ENCODE measurements at regions not wholly inside any gene's neighbourhood (a gene's known extent, or its start where the extent isn't known, plus 50 kb on each side); places are given as distances from the start of the nearest gene placed in this dataset.

DNA sequence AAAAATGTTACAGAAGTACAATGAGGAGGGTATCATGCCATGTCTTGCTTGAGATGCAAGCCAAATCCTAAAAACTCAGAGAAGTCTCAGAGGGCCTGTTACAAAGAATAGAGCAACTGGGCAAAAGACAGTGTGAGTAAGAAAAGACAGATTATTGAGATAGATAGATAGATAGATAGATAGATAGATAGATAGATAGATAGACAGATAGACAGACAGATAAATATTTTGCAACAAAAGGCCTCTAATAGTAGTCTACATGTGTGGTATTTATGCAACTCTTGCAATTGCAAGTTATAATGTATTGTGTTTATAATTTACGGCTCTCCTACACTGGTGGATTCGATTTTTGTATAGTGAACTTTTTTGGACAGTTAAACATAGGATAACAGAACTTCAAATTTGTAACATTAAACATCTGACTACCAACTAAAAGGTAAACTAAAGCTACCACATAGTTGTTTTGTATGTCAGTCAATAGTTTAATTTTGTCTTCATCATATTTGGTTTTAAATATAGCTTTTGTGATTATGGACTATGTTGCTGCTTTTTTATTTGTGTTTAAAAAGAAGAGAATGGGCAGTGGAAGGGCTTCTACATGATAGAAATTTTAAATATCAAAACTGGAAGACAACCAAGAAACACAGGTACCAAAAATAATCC, 740.7 kb upstream of the LRRTM4 start:
- no peak for ATAC-seq
- H3K9me3 ChIP-seq: no peaks in the 10 kb centered on the region
- no peak for DNase-seq
- intact Hi-C loops (cut with DNase I; ENCODE audit: low total_unique reads): no loop called here
- H3K27ac ChIP-seq: no peak overlapping the region
- TF ChIP-seq CTCF (IDR thresholded peaks at IDR 0.05 in 4 of 5, conservative IDR thresholded peaks at IDR 0.05 in 1 of 5): no peak
- no peak for TF ChIP-seq POLR2A (IDR thresholded peaks at IDR 0.05)
- H3K4me1 ChIP-seq: no peaks in the 10 kb centered on the region
- H3K27me3 ChIP-seq: no peaks in the 10 kb centered on the region
- no peak overlapping the region for H3K4me3 ChIP-seq
- in situ Hi-C loops (cut with MboI; ENCODE audit: low sequenced_read_pairs in 4 of 4): no loop called here
- H3K36me3 ChIP-seq: no peaks in the 10 kb centered on the region

- no peak for ATAC-seq
- no peaks in the 10 kb centered on the region for H3K36me3 ChIP-seq
- TF ChIP-seq POLR2A (IDR thresholded peaks at IDR 0.05) (no peak), CTCF (IDR thresholded peaks at IDR 0.05 in 4 of 5, conservative IDR thresholded peaks at IDR 0.05 in 1 of 5) (no peak)
- no peaks in the 10 kb centered on the region for H3K9me3 ChIP-seq
- no peak for DNase-seq
- H3K4me3 ChIP-seq: no peak overlapping the region
- in situ Hi-C loops (cut with MboI; ENCODE audit: low sequenced_read_pairs in 4 of 4) (no loop called here), intact Hi-C loops (cut with DNase I; ENCODE audit: low total_unique reads) (no loop called here)
- H3K27me3 ChIP-seq: no peaks in the 10 kb centered on the region
- no peak overlapping the region for H3K27ac ChIP-seq
- no peaks in the 10 kb centered on the region for H3K4me1 ChIP-seq
Observed at GRCh38 chr2:78263571-78263970, 741.4 kb upstream of the LRRTM4 start.

- ATAC-seq (no peak), DNase-seq (no peak)
- in situ Hi-C loops (cut with MboI; ENCODE audit: low sequenced_read_pairs in 4 of 4) (no loop called here), intact Hi-C loops (cut with DNase I; ENCODE audit: low total_unique reads) (no loop called here)
- Histone ChIP-seq H3K4me1 (no peaks in the 10 kb centered on the region), H3K27ac (no peak overlapping the region), H3K4me3 (no peak overlapping the region), H3K36me3 (no peaks in the 10 kb centered on the region), H3K9me3 (no peaks in the 10 kb centered on the region), H3K27me3 (no peaks in the 10 kb centered on the region)
- TF ChIP-seq POLR2A (IDR thresholded peaks at IDR 0.05): no peak
Observed at GRCh38 chr2:78264130-78264529, 742.0 kb upstream of the LRRTM4 start.

- DNase-seq (no peak), ATAC-seq (no peak)
- TF ChIP-seq CTCF (IDR thresholded peaks at IDR 0.05 in 4 of 5, conservative IDR thresholded peaks at IDR 0.05 in 1 of 5): no peak
- no peak for TF ChIP-seq POLR2A (IDR thresholded peaks at IDR 0.05)
- H3K9me3 ChIP-seq: no peaks in the 10 kb centered on the region
- no peak overlapping the region for H3K27ac ChIP-seq
- no peaks in the 10 kb centered on the region for H3K27me3 ChIP-seq
- no peaks in the 10 kb centered on the region for H3K4me1 ChIP-seq
- intact Hi-C loops (cut with DNase I; ENCODE audit: low total_unique reads): no loop called here
- in situ Hi-C loops (cut with MboI; ENCODE audit: low sequenced_read_pairs in 4 of 4): no loop called here
- no peak overlapping the region for H3K4me3 ChIP-seq
- H3K36me3 ChIP-seq: no peaks in the 10 kb centered on the region
Observed at GRCh38 chr2:78281164-78281563, 744.3 kb upstream of the REG3G start.

- Histone ChIP-seq H3K27me3 (no peaks in the 10 kb centered on the region), H3K4me1 (no peaks in the 10 kb centered on the region), H3K27ac (no peak overlapping the region), H3K36me3 (no peaks in the 10 kb centered on the region), H3K9me3 (no peaks in the 10 kb centered on the region), H3K4me3 (no peak overlapping the region)
- DNase-seq: no peak
- intact Hi-C loops (cut with DNase I; ENCODE audit: low total_unique reads): no loop called here
- TF ChIP-seq POLR2A (IDR thresholded peaks at IDR 0.05) (no peak), CTCF (IDR thresholded peaks at IDR 0.05 in 4 of 5, conservative IDR thresholded peaks at IDR 0.05 in 1 of 5) (no peak)
- in situ Hi-C loops (cut with MboI; ENCODE audit: low sequenced_read_pairs in 4 of 4): no loop called here
- ATAC-seq: no peak
Observed at GRCh38 chr2:78290581-78291214, 734.8 kb upstream of the REG3G start.
